ENCODE measurements at regions not wholly inside any gene's neighbourhood (a gene's known extent, or its start where the extent isn't known, plus 50 kb on each side); places are given as distances from the start of the nearest gene placed in this dataset.

GRCh38 chr7:85356916-85357315 is 170.1 kb upstream of the SEMA3D start:
- Histone ChIP-seq H3K4me2 (ENCODE audit: low read depth, low read length, poor library complexity, severe bottlenecking) (no peak overlapping the region), H3K9me3 (ENCODE audit: insufficient read depth, low read length) (no peaks in the 10 kb centered on the region), H3K9ac (ENCODE audit: low read length) (no peak overlapping the region), H2AFZ (ENCODE audit: low read depth, low read length, severe bottlenecking) (no peak overlapping the region), H3K4me3 (ENCODE audit: insufficient read depth, low read length, poor library complexity, severe bottlenecking) (no peak overlapping the region), H4K20me1 (ENCODE audit: low read depth, low read length) (no peaks in the 10 kb centered on the region), H3K79me2 (ENCODE audit: insufficient read depth, low read length) (no peaks in the 10 kb centered on the region), H3K27ac (ENCODE audit: low read depth, low read length) (no peak overlapping the region), H3F3A (ENCODE audit: insufficient read depth) (no peaks in the 10 kb centered on the region), H3K36me3 (ENCODE audit: low read length) (no peaks in the 10 kb centered on the region), H3K27me3 (ENCODE audit: low read length) (no peaks in the 10 kb centered on the region), H3K9me2 (replicated peaks; ENCODE audit: insufficient read depth, low read length) (no peaks in the 10 kb centered on the region)
- TF ChIP-seq CTCF (IDR thresholded peaks at IDR 0.05; ENCODE audit: insufficient read depth, low read length, poor library complexity, severe bottlenecking) (no peak), EZH2phosphoT487 (conservative IDR thresholded peaks at IDR 0.05; ENCODE audit: low read length) (no peak)

GRCh38 chr7:85343484-85343883 is 156.6 kb upstream of the SEMA3D start:
- Histone ChIP-seq H4K20me1 (ENCODE audit: low read depth, low read length) (no peaks in the 10 kb centered on the region), H2AFZ (ENCODE audit: low read depth, low read length, severe bottlenecking) (no peak overlapping the region), H3K9ac (ENCODE audit: low read length) (no peak overlapping the region), H3K9me3 (ENCODE audit: insufficient read depth, low read length) (no peaks in the 10 kb centered on the region), H3K27ac (ENCODE audit: low read depth, low read length) (no peak overlapping the region), H3K79me2 (ENCODE audit: insufficient read depth, low read length) (no peaks in the 10 kb centered on the region), H3K4me2 (ENCODE audit: low read depth, low read length, poor library complexity, severe bottlenecking) (no peak overlapping the region), H3K27me3 (ENCODE audit: low read length) (no peaks in the 10 kb centered on the region), H3F3A (ENCODE audit: insufficient read depth) (no peaks in the 10 kb centered on the region), H3K36me3 (ENCODE audit: low read length) (no peaks in the 10 kb centered on the region), H3K9me2 (replicated peaks; ENCODE audit: insufficient read depth, low read length) (no peaks in the 10 kb centered on the region; the same call in 1 of the 2 replicates), H3K4me3 (ENCODE audit: insufficient read depth, low read length, poor library complexity, severe bottlenecking) (no peak overlapping the region)
- TF ChIP-seq EZH2phosphoT487 (conservative IDR thresholded peaks at IDR 0.05; ENCODE audit: low read length) (no peak), CTCF (IDR thresholded peaks at IDR 0.05; ENCODE audit: insufficient read depth, low read length, poor library complexity, severe bottlenecking) (no peak)

GRCh38 chr7:85342781-85343180 is 155.9 kb upstream of the SEMA3D start:
- Histone ChIP-seq H3K9me3 (ENCODE audit: insufficient read depth, low read length) (no peaks in the 10 kb centered on the region), H3K27me3 (ENCODE audit: low read length) (no peaks in the 10 kb centered on the region), H4K20me1 (ENCODE audit: low read depth, low read length) (no peaks in the 10 kb centered on the region), H3K9me2 (replicated peaks; ENCODE audit: insufficient read depth, low read length) (no peaks in the 10 kb centered on the region; the same call in 1 of the 2 replicates), H2AFZ (ENCODE audit: low read depth, low read length, severe bottlenecking) (no peak overlapping the region), H3K27ac (ENCODE audit: low read depth, low read length) (no peak overlapping the region), H3K9ac (ENCODE audit: low read length) (no peak overlapping the region), H3K79me2 (ENCODE audit: insufficient read depth, low read length) (no peaks in the 10 kb centered on the region), H3K36me3 (ENCODE audit: low read length) (no peaks in the 10 kb centered on the region), H3K4me2 (ENCODE audit: low read depth, low read length, poor library complexity, severe bottlenecking) (no peak overlapping the region), H3K4me3 (ENCODE audit: insufficient read depth, low read length, poor library complexity, severe bottlenecking) (no peak overlapping the region), H3F3A (ENCODE audit: insufficient read depth) (no peaks in the 10 kb centered on the region)
- TF ChIP-seq CTCF (IDR thresholded peaks at IDR 0.05; ENCODE audit: insufficient read depth, low read length, poor library complexity, severe bottlenecking) (no peak), EZH2phosphoT487 (conservative IDR thresholded peaks at IDR 0.05; ENCODE audit: low read length) (no peak)

Data from SU-DHL-6 (cell line).